ENCODE measurements at regions not wholly inside any gene's neighbourhood (a gene's known extent, or its start where the extent isn't known, plus 50 kb on each side); places are given as distances from the start of the nearest gene placed in this dataset.
"Not testable (repeated sequence)": the region's sequence is repeated elsewhere in the genome, so short reads cannot be mapped to it uniquely, and the experiment has no call there.

- no peak for DNase-seq (ENCODE audit: low read depth in 2 of 2)
Observed at GRCh38 chr3:40645883-40646282, 121.1 kb downstream of the ZNF621 start.

- DNase-seq (ENCODE audit: low read depth in 2 of 2): no peak
Observed at GRCh38 chr3:40649346-40649745, 124.6 kb downstream of the ZNF621 start.

- DNase-seq (ENCODE audit: low read depth in 2 of 2): no peak
Observed at GRCh38 chr3:40652072-40652471, 127.3 kb downstream of the ZNF621 start.

GRCh38 chr3:40653001-40653400 lies 128.2 kb downstream of the ZNF621 start:
- DNase-seq (ENCODE audit: low read depth in 2 of 2): no peak

GRCh38 chr3:40653878-40654277 lies 129.1 kb downstream of the ZNF621 start:
- DNase-seq (ENCODE audit: low read depth in 2 of 2): no peak

- DNase-seq (ENCODE audit: low read depth in 2 of 2): no peak
Observed at GRCh38 chr3:40655551-40655950, 130.8 kb downstream of the ZNF621 start.

GRCh38 chr3:40657623-40658022 lies 132.9 kb downstream of the ZNF621 start:
- no peak for DNase-seq (ENCODE audit: low read depth in 2 of 2)

- DNase-seq (ENCODE audit: low read depth in 2 of 2): no peak
Observed at GRCh38 chr3:40658305-40658704, 133.5 kb downstream of the ZNF621 start.

GRCh38 chr3:40660554-40660953 lies 135.8 kb downstream of the ZNF621 start:
- DNase-seq (ENCODE audit: low read depth in 2 of 2): no peak

GRCh38 chr3:40661284-40661683 lies 136.5 kb downstream of the ZNF621 start:
- DNase-seq (ENCODE audit: low read depth in 2 of 2): no peak

- DNase-seq (ENCODE audit: low read depth in 2 of 2): no peak
Observed at GRCh38 chr3:40663280-40663679, 138.5 kb downstream of the ZNF621 start.

GRCh38 chr3:40669176-40669575 lies 144.4 kb downstream of the ZNF621 start:
- DNase-seq (ENCODE audit: low read depth in 2 of 2): no peak

- DNase-seq (ENCODE audit: low read depth in 2 of 2): no peak
Observed at GRCh38 chr3:40672861-40673260, 148.1 kb downstream of the ZNF621 start.

- DNase-seq (ENCODE audit: low read depth in 2 of 2): no peak
Observed at GRCh38 chr3:40677321-40677720, 152.6 kb downstream of the ZNF621 start.

GRCh38 chr3:40677749-40678148 lies 153.0 kb downstream of the ZNF621 start:
- DNase-seq (ENCODE audit: low read depth in 2 of 2): no peak

GRCh38 chr3:40679290-40679689 lies 154.5 kb downstream of the ZNF621 start:
- DNase-seq (ENCODE audit: low read depth in 2 of 2): no peak

- no peak for DNase-seq (ENCODE audit: low read depth in 2 of 2)
Observed at GRCh38 chr3:40680685-40681657, 156.2 kb downstream of the ZNF621 start.

- DNase-seq (ENCODE audit: low read depth in 2 of 2): no peak
Observed at GRCh38 chr3:40681658-40682055, 156.9 kb downstream of the ZNF621 start.

- no peak for DNase-seq (ENCODE audit: low read depth in 2 of 2)
Observed at GRCh38 chr3:40689837-40690236, 165.1 kb downstream of the ZNF621 start.

GRCh38 chr3:40690749-40691451 lies 166.1 kb downstream of the ZNF621 start:
- no peak for DNase-seq (ENCODE audit: low read depth in 2 of 2)

GRCh38 chr3:40691452-40691861 lies 166.7 kb downstream of the ZNF621 start:
- DNase-seq (ENCODE audit: low read depth in 2 of 2): no peak

GRCh38 chr3:40695848-40696247 lies 171.1 kb downstream of the ZNF621 start:
- DNase-seq (ENCODE audit: low read depth in 2 of 2): no peak

- not testable (repeated sequence) for DNase-seq (ENCODE audit: low read depth in 2 of 2)
Observed at GRCh38 chr3:40698611-40699010, 173.9 kb downstream of the ZNF621 start.

All from stimulated activated CD4-positive, alpha-beta T cell treated with anti-CD3 and anti-CD28 coated beads, Interleukin-15, amount 100 ng/mL, for 48 hours (primary cell).